Body of pancreas (tissue), 4 donors: ENCODE measurements at regions not wholly inside any gene's neighbourhood (a gene's known extent, or its start where the extent isn't known, plus 50 kb on each side); places are given as distances from the start of the nearest gene placed in this dataset.

ENCODE experiments used
- ATAC-seq: fragments of 150-250 bp; one replicate; pipeline ENCODE4 v1.9.1; 2016
- DNase-seq, 4 donors: peaks; one replicate each; pipeline ENCODE4 v3.0.0-alpha.2; 2019
- H3K27ac ChIP-seq, 4 donors: fragments of 200-600 bp; sonication (generic); 1 replicate in 3 of 4; 2 replicates in 1 of 4; pipeline versions ENCODE4 v1.5.1 to v1.6.1; 2016 to 2019; ENCODE audit warnings: mild to moderate bottlenecking in 1 of 4, mixed read lengths in 1 of 4, moderate library complexity in 1 of 4
- H3K27me3 ChIP-seq, 2 donors: fragments of 200-600 bp; sonication (generic); one replicate each; pipeline ENCODE4 v1.6.0; 2016; ENCODE audit warnings: mild to moderate bottlenecking in 1 of 2
- H3K36me3 ChIP-seq, 2 donors: fragments of 200-600 bp; sonication (generic); replicated peaks in 1 of 2; 2 replicates each; pipeline ENCODE4 v1.5.1; 2016; ENCODE audit warnings: low read depth in 2 of 2; ENCODE audit not compliant: insufficient read depth in 1 of 2
- H3K4me1 ChIP-seq: fragments of 200-600 bp; sonication (generic); one replicate; pipeline ENCODE4 v1.6.0; 2016
- H3K4me3 ChIP-seq, 2 donors: fragments of 200-600 bp; sonication (generic); 1 replicate in 1 of 2; 2 replicates in 1 of 2; pipeline ENCODE4 v1.5.1; 2016 to 2019
- H3K9me3 ChIP-seq, 3 donors: fragments of 200-600 bp; sonication (generic); 1 replicate in 2 of 3; 2 replicates in 1 of 3; pipeline ENCODE4 v1.5.1; 2016
- POLR2A ChIP-seq, 3 donors: fragments of 450-650 bp; IDR thresholded peaks; one replicate each; pipeline ENCODE4 v1.6.1; 2016; ENCODE audit warnings: antibody characterized with exemption in 3 of 3, mild to moderate bottlenecking in 2 of 3
- WGBS, 2 donors: methylation state at CpG; one replicate each; pipeline ENCODE4 v1.1.5; 2017; 5-methylcytosine and 5-hydroxymethylcytosine counted together
- intact Hi-C: fragments of 100-400 bp; cut with DNase I; formaldehyde crosslinking; loops from one replicate; pipeline ENCODE4 v1.15.1; 2023
- TF ChIP-seq, protein P1 (sequence below), 7 experiments: fragments of 450-650 bp in 4 of 7; fragments of 200-600 bp in 3 of 7; sonication (generic) in 3 of 7; IDR thresholded peaks; one replicate each; pipeline ENCODE4 v1.5.1; 2016 to 2019; ENCODE audit warnings: antibody characterized with exemption in 7 of 7

DNA sequence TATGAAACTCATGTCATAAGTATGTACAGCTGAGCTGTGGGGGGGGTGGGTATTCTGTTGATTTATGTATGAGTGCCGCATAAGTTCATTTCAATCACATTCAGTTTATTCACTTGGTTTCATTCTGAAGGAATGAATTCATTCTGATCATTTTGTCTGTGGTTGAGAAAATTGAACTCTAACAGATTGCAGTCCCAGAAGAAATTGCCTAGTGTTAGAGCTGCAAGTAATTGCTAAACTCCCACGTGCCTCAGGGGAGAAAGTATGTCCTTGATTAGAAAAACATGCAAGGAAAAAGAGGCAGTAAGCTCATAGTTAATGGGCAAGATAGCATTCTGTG is 442.4 kb upstream of the MGAT4C start:
- intact Hi-C loops = no loop called here

DNA sequence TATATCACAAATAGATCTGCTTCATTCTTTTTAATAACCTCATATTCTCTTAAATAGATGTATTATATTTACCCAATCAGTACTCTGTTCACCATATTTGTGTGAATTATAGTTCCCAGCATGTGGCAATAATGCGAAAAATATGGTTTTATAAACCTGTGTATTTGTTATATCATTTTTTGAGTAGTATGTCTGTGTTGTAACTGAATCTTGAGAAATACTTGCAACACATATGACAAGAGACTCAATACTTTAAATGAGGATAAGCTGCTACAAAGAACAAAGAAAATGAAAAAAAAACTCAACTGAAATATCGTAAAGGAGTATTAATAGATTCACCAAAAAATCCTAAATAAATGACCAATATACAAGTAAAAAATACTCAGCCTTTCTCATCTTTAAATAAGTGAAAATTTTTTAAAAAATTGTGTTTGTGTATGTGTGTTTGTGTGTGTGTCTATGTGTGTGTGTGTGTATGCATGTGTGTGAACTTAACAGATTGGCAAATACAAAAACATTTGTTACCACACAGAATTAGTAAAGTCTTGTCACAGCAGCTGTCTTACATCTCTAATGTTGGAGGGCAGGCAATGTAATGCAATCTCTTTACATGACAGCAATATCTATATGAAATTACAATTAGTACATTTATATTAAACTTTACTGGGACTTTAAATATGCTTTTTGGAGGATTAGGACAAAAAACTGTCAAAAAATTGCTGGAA is 441.9 kb upstream of the MGAT4C start:
- no peak overlapping the region for H3K27ac ChIP-seq
- WGBS, 2 donors = 52 to 61% methylated on average over 2 of the region's 2 CpGs
- no peaks in the 10 kb centered on the region for H3K9me3 ChIP-seq
- no peaks in the 10 kb centered on the region for H3K36me3 ChIP-seq
- no peak for ATAC-seq
- intact Hi-C loops = no loop called here
- no peak for TF ChIP-seq POLR2A (IDR thresholded peaks at IDR 0.05)
- TF ChIP-seq, protein P1, sequence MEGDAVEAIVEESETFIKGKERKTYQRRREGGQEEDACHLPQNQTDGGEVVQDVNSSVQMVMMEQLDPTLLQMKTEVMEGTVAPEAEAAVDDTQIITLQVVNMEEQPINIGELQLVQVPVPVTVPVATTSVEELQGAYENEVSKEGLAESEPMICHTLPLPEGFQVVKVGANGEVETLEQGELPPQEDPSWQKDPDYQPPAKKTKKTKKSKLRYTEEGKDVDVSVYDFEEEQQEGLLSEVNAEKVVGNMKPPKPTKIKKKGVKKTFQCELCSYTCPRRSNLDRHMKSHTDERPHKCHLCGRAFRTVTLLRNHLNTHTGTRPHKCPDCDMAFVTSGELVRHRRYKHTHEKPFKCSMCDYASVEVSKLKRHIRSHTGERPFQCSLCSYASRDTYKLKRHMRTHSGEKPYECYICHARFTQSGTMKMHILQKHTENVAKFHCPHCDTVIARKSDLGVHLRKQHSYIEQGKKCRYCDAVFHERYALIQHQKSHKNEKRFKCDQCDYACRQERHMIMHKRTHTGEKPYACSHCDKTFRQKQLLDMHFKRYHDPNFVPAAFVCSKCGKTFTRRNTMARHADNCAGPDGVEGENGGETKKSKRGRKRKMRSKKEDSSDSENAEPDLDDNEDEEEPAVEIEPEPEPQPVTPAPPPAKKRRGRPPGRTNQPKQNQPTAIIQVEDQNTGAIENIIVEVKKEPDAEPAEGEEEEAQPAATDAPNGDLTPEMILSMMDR (IDR thresholded peaks at IDR 0.05) = no peak
- no peaks in the 10 kb centered on the region for H3K27me3 ChIP-seq
- DNase-seq = no peak
- H3K4me3 ChIP-seq = no peak overlapping the region
- no peaks in the 10 kb centered on the region for H3K4me1 ChIP-seq

More for the DNA sequence above, 442.4 kb upstream of the MGAT4C start:
- no peak overlapping the region for H3K4me3 ChIP-seq
- DNase-seq (no peak), ATAC-seq (no peak)
- no peaks in the 10 kb centered on the region for H3K9me3 ChIP-seq
- TF ChIP-seq POLR2A (IDR thresholded peaks at IDR 0.05) = no peak
- TF ChIP-seq, protein P1 (IDR thresholded peaks at IDR 0.05) = no peak
- H3K27me3 ChIP-seq = no peaks in the 10 kb centered on the region
- H3K4me1 ChIP-seq = no peaks in the 10 kb centered on the region
- H3K27ac ChIP-seq = no peak overlapping the region
- H3K36me3 ChIP-seq = no peaks in the 10 kb centered on the region
- WGBS, 2 donors = 42 to 43% methylated on average over 2 of the region's 2 CpGs

DNA sequence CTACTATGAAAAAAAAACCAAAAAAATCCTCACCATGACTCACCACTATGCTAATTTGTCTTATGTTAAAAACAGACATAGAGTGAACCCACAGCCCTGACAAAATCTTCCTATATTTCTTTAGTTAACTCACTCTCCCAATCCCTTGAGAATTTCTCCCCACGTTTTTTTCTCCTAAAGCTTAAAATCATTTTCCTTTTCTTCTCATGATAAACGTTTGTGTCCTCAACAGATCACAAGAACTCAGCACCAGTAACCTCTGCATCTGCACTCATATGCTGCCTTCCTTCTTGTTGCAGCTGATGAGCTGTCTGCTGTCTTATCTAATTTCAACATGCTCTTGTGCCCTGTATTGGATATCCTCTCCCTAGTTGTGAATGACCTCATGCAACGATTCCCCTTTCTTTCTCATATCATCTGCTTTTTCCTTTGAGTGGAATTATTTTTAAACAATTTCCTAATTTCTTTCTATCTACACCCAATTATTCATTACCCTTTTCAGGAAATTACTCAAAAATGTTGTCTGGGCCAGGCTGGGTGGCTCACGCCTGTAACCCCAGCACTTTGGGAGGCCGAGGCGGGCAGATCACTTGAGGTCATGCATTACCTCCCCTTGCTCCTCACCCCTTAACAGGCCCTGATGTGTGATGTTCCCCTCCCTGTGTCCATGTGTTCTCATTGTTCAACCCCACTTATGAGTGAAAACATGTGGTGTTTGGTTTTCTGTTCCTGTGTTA is 427.5 kb upstream of the MGAT4C start:
- no peaks in the 10 kb centered on the region for H3K4me1 ChIP-seq
- intact Hi-C loops = no loop called here
- no peaks in the 10 kb centered on the region for H3K36me3 ChIP-seq
- no peak for ATAC-seq
- 44 to 46% methylated on average over 6 of the region's 6 CpGs for WGBS, 2 donors
- no peaks in the 10 kb centered on the region for H3K9me3 ChIP-seq
- DNase-seq = no peak
- TF ChIP-seq POLR2A (IDR thresholded peaks at IDR 0.05) = no peak
- TF ChIP-seq, protein P1 (IDR thresholded peaks at IDR 0.05) = no peak
- no peaks in the 10 kb centered on the region for H3K27me3 ChIP-seq
- no peak overlapping the region for H3K27ac ChIP-seq
- no peak overlapping the region for H3K4me3 ChIP-seq

DNA sequence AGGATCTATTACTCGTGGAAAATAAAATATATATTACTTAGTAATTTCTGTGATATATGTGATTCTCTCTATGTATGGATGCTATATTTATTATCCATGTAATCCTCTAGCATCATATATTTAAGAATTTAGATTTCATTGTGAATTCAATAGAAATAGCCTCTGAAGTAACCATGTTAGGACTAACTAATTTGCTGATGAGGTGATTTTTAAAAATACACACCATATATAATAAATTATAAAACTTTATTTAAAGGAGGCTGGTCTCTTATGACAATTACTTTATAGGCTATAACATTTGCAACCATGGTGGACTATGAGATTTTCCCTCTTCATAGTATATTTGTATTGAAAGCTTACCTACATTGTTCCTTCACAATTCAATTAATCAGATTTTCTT is 424.9 kb upstream of the MGAT4C start:
- Histone ChIP-seq H3K27me3 (no peaks in the 10 kb centered on the region), H3K36me3 (no peaks in the 10 kb centered on the region), H3K9me3 (no peaks in the 10 kb centered on the region), H3K27ac (no peak overlapping the region), H3K4me1 (no peaks in the 10 kb centered on the region), H3K4me3 (no peak overlapping the region)
- intact Hi-C loops = no loop called here
- 18 to 23% methylated on average over 1 of the region's 1 CpG for WGBS, 2 donors
- ATAC-seq (no peak), DNase-seq (no peak)
- no peak for TF ChIP-seq POLR2A (IDR thresholded peaks at IDR 0.05)
- TF ChIP-seq, protein P1 (IDR thresholded peaks at IDR 0.05) = no peak
